Left renal pelvis (tissue), 4 donors: ENCODE measurements at regions not wholly inside any gene's neighbourhood (a gene's known extent, or its start where the extent isn't known, plus 50 kb on each side); places are given as distances from the start of the nearest gene placed in this dataset.
A peak's percentile ranks its signal among the peaks of the same experiment; 100 is the strongest.

Source experiments
- DNase-seq, 4 donors: peaks; one replicate each; pipeline ENCODE4 v3.0.0-alpha.2; 2013; ENCODE audit warnings: low read depth in 4 of 4, low spot score in 3 of 4

GRCh38 chr5:93800988-93801811, 59.8 kb upstream of the POU5F2 start:
- DNase-seq, result peak; percentile 48 to 71 (median 56)

- no peak for DNase-seq
These were observed 53.6 kb upstream of the POU5F2 start for GRCh38 chr5:93794954-93795353.

GRCh38 chr5:93793159-93793781, 51.9 kb upstream of the POU5F2 start:
- DNase-seq, result no peak

GRCh38 chr5:93791518-93791972, 50.1 kb upstream of the POU5F2 start:
- DNase-seq, result peak in 3 of 4 donors; percentile 18 to 38 (median 32)
